ENCODE measurements at regions not wholly inside any gene's neighbourhood (a gene's known extent, or its start where the extent isn't known, plus 50 kb on each side); places are given as distances from the start of the nearest gene placed in this dataset.
A peak's percentile ranks its signal among the peaks of the same experiment; 100 is the strongest.

GRCh38 chr1:60277269-60277668 lies 203.7 kb upstream of the C1orf87 start:
- H3K4me1 ChIP-seq (ENCODE audit: control insufficient read depth in 3 of 3, insufficient read depth in 2 of 3, low read depth in 1 of 3, low read length in 2 of 3): no peaks in the 10 kb centered on the region
- WGBS, 3 donors: 23 to 46% (median 31%) methylated on average over 2 of the region's 2 CpGs
- no peaks in the 10 kb centered on the region for H3K9me3 ChIP-seq (ENCODE audit: control insufficient read depth in 2 of 2, insufficient read depth in 1 of 2, low read depth in 1 of 2, low read length in 1 of 2)
- no peaks in the 10 kb centered on the region for H3K36me3 ChIP-seq (ENCODE audit: control insufficient read depth in 3 of 3, insufficient read depth in 2 of 3, low read depth in 1 of 3, low read length in 3 of 3)
- DNase-seq (peak in 1 of 2 donors; percentile 4), FAIRE-seq (no peak)
- H3K27ac ChIP-seq (ENCODE audit: low read depth in 1 of 3, low read length in 2 of 3): no peak overlapping the region
- no peaks in the 10 kb centered on the region for H3K27me3 ChIP-seq (ENCODE audit: control insufficient read depth in 3 of 3, insufficient read depth in 3 of 3, low read length in 3 of 3)
- no peak overlapping the region for H3K4me3 ChIP-seq (ENCODE audit: low read depth in 1 of 3, low read length in 3 of 3)

- Histone ChIP-seq H3K36me3 (ENCODE audit: control insufficient read depth in 3 of 3, insufficient read depth in 2 of 3, low read depth in 1 of 3, low read length in 3 of 3) (no peaks in the 10 kb centered on the region), H3K27ac (ENCODE audit: low read depth in 1 of 3, low read length in 2 of 3) (no peak overlapping the region), H3K27me3 (ENCODE audit: control insufficient read depth in 3 of 3, insufficient read depth in 3 of 3, low read length in 3 of 3) (no peaks in the 10 kb centered on the region), H3K9me3 (ENCODE audit: control insufficient read depth in 2 of 2, insufficient read depth in 1 of 2, low read depth in 1 of 2, low read length in 1 of 2) (no peaks in the 10 kb centered on the region), H3K4me3 (ENCODE audit: low read depth in 1 of 3, low read length in 3 of 3) (no peak overlapping the region), H3K4me1 (ENCODE audit: control insufficient read depth in 3 of 3, insufficient read depth in 2 of 3, low read depth in 1 of 3, low read length in 2 of 3) (no peaks in the 10 kb centered on the region)
- WGBS, 3 donors: 53 to 60% (median 57%) methylated on average over 8 of the region's 8 CpGs
- DNase-seq (no peak), FAIRE-seq (no peak)
Measured at GRCh38 chr1:60274422-60275290, 201.1 kb upstream of the C1orf87 start.

GRCh38 chr1:60273185-60273584 lies 199.6 kb upstream of the C1orf87 start:
- FAIRE-seq (no peak), DNase-seq (no peak)
- 71 to 87% (median 77%) methylated on average over 1 of the region's 1 CpG for WGBS, 3 donors
- Histone ChIP-seq H3K9me3 (ENCODE audit: control insufficient read depth in 2 of 2, insufficient read depth in 1 of 2, low read depth in 1 of 2, low read length in 1 of 2) (no peaks in the 10 kb centered on the region), H3K27me3 (ENCODE audit: control insufficient read depth in 3 of 3, insufficient read depth in 3 of 3, low read length in 3 of 3) (no peaks in the 10 kb centered on the region), H3K4me3 (ENCODE audit: low read depth in 1 of 3, low read length in 3 of 3) (no peak overlapping the region), H3K27ac (ENCODE audit: low read depth in 1 of 3, low read length in 2 of 3) (no peak overlapping the region), H3K4me1 (ENCODE audit: control insufficient read depth in 3 of 3, insufficient read depth in 2 of 3, low read depth in 1 of 3, low read length in 2 of 3) (no peaks in the 10 kb centered on the region), H3K36me3 (ENCODE audit: control insufficient read depth in 3 of 3, insufficient read depth in 2 of 3, low read depth in 1 of 3, low read length in 3 of 3) (no peaks in the 10 kb centered on the region)

GRCh38 chr1:60271041-60271440 lies 197.5 kb upstream of the C1orf87 start:
- Histone ChIP-seq H3K4me1 (ENCODE audit: control insufficient read depth in 3 of 3, insufficient read depth in 2 of 3, low read depth in 1 of 3, low read length in 2 of 3) (no peaks in the 10 kb centered on the region), H3K4me3 (ENCODE audit: low read depth in 1 of 3, low read length in 3 of 3) (no peak overlapping the region), H3K36me3 (ENCODE audit: control insufficient read depth in 3 of 3, insufficient read depth in 2 of 3, low read depth in 1 of 3, low read length in 3 of 3) (no peaks in the 10 kb centered on the region), H3K27ac (ENCODE audit: low read depth in 1 of 3, low read length in 2 of 3) (no peak overlapping the region), H3K9me3 (ENCODE audit: control insufficient read depth in 2 of 2, insufficient read depth in 1 of 2, low read depth in 1 of 2, low read length in 1 of 2) (no peaks in the 10 kb centered on the region), H3K27me3 (ENCODE audit: control insufficient read depth in 3 of 3, insufficient read depth in 3 of 3, low read length in 3 of 3) (no peaks in the 10 kb centered on the region)
- DNase-seq (no peak), FAIRE-seq (no peak)
- WGBS, 3 donors: 95 to 97% (median 96%) methylated on average over 15 of the region's 15 CpGs

- H3K9me3 ChIP-seq (ENCODE audit: control insufficient read depth in 2 of 2, insufficient read depth in 1 of 2, low read depth in 1 of 2, low read length in 1 of 2): no peaks in the 10 kb centered on the region
- H3K4me3 ChIP-seq (ENCODE audit: low read depth in 1 of 3, low read length in 3 of 3): no peak overlapping the region
- H3K4me1 ChIP-seq (ENCODE audit: control insufficient read depth in 3 of 3, insufficient read depth in 2 of 3, low read depth in 1 of 3, low read length in 2 of 3): no peaks in the 10 kb centered on the region
- H3K36me3 ChIP-seq (ENCODE audit: control insufficient read depth in 3 of 3, insufficient read depth in 2 of 3, low read depth in 1 of 3, low read length in 3 of 3): no peaks in the 10 kb centered on the region
- no peak for DNase-seq
- no peak overlapping the region for H3K27ac ChIP-seq (ENCODE audit: low read depth in 1 of 3, low read length in 2 of 3)
- 84 to 86% (median 85%) methylated on average over 2 of the region's 2 CpGs for WGBS, 3 donors
- H3K27me3 ChIP-seq (ENCODE audit: control insufficient read depth in 3 of 3, insufficient read depth in 3 of 3, low read length in 3 of 3): no peaks in the 10 kb centered on the region
- FAIRE-seq: no peak
Measured at GRCh38 chr1:60268451-60268850, 194.9 kb upstream of the C1orf87 start.

GRCh38 chr1:60265560-60266535 lies 192.3 kb upstream of the C1orf87 start:
- FAIRE-seq (no peak), DNase-seq (no peak)
- H3K4me3 ChIP-seq (ENCODE audit: low read depth in 1 of 3, low read length in 3 of 3): no peak overlapping the region
- no peak overlapping the region for H3K27ac ChIP-seq (ENCODE audit: low read depth in 1 of 3, low read length in 2 of 3)
- H3K9me3 ChIP-seq (ENCODE audit: control insufficient read depth in 2 of 2, insufficient read depth in 1 of 2, low read depth in 1 of 2, low read length in 1 of 2): no peaks in the 10 kb centered on the region
- no peaks in the 10 kb centered on the region for H3K4me1 ChIP-seq (ENCODE audit: control insufficient read depth in 3 of 3, insufficient read depth in 2 of 3, low read depth in 1 of 3, low read length in 2 of 3)
- H3K36me3 ChIP-seq (ENCODE audit: control insufficient read depth in 3 of 3, insufficient read depth in 2 of 3, low read depth in 1 of 3, low read length in 3 of 3): no peaks in the 10 kb centered on the region
- 64 to 70% (median 65%) methylated on average over 3 of the region's 3 CpGs for WGBS, 3 donors
- H3K27me3 ChIP-seq (ENCODE audit: control insufficient read depth in 3 of 3, insufficient read depth in 3 of 3, low read length in 3 of 3): no peaks in the 10 kb centered on the region

GRCh38 chr1:60262701-60263100 lies 189.1 kb upstream of the C1orf87 start:
- Histone ChIP-seq H3K36me3 (ENCODE audit: control insufficient read depth in 3 of 3, insufficient read depth in 2 of 3, low read depth in 1 of 3, low read length in 3 of 3) (no peaks in the 10 kb centered on the region), H3K27ac (ENCODE audit: low read depth in 1 of 3, low read length in 2 of 3) (no peak overlapping the region), H3K4me3 (ENCODE audit: low read depth in 1 of 3, low read length in 3 of 3) (no peak overlapping the region), H3K4me1 (ENCODE audit: control insufficient read depth in 3 of 3, insufficient read depth in 2 of 3, low read depth in 1 of 3, low read length in 2 of 3) (no peaks in the 10 kb centered on the region), H3K27me3 (ENCODE audit: control insufficient read depth in 3 of 3, insufficient read depth in 3 of 3, low read length in 3 of 3) (no peaks in the 10 kb centered on the region), H3K9me3 (ENCODE audit: control insufficient read depth in 2 of 2, insufficient read depth in 1 of 2, low read depth in 1 of 2, low read length in 1 of 2) (no peaks in the 10 kb centered on the region)
- DNase-seq (no peak), FAIRE-seq (no peak)
- 67 to 81% (median 79%) methylated on average over 2 of the region's 2 CpGs for WGBS, 3 donors

GRCh38 chr1:60257531-60257930 lies 184.0 kb upstream of the C1orf87 start:
- Histone ChIP-seq H3K4me3 (ENCODE audit: low read depth in 1 of 3, low read length in 3 of 3) (no peak overlapping the region), H3K27me3 (ENCODE audit: control insufficient read depth in 3 of 3, insufficient read depth in 3 of 3, low read length in 3 of 3) (no peaks in the 10 kb centered on the region), H3K36me3 (ENCODE audit: control insufficient read depth in 3 of 3, insufficient read depth in 2 of 3, low read depth in 1 of 3, low read length in 3 of 3) (no peaks in the 10 kb centered on the region), H3K27ac (ENCODE audit: low read depth in 1 of 3, low read length in 2 of 3) (no peak overlapping the region), H3K9me3 (ENCODE audit: control insufficient read depth in 2 of 2, insufficient read depth in 1 of 2, low read depth in 1 of 2, low read length in 1 of 2) (no peaks in the 10 kb centered on the region), H3K4me1 (ENCODE audit: control insufficient read depth in 3 of 3, insufficient read depth in 2 of 3, low read depth in 1 of 3, low read length in 2 of 3) (no peaks in the 10 kb centered on the region)
- no peak for DNase-seq
- FAIRE-seq: no peak
